ENCODE measurements at regions not wholly inside any gene's neighbourhood (a gene's known extent, or its start where the extent isn't known, plus 50 kb on each side); places are given as distances from the start of the nearest gene placed in this dataset.

- Histone ChIP-seq H3K4me3 (ENCODE audit: low read depth, low read length, poor library complexity, severe bottlenecking) (no peak overlapping the region), H3K9me2 (ENCODE audit: insufficient read depth, low read length) (no peaks in the 10 kb centered on the region), H3K79me2 (ENCODE audit: insufficient read depth, low read depth, low read length) (no peaks in the 10 kb centered on the region), H3K4me1 (ENCODE audit: insufficient read depth, low read length, poor library complexity, severe bottlenecking) (no peaks in the 10 kb centered on the region), H3K36me3 (ENCODE audit: insufficient read depth, low read length) (no peaks in the 10 kb centered on the region), H3K9me3 (ENCODE audit: low read length) (no peaks in the 10 kb centered on the region), H2AFZ (ENCODE audit: low read length) (no peak overlapping the region), H4K20me1 (ENCODE audit: insufficient read depth, low read length) (no peaks in the 10 kb centered on the region), H3K4me2 (ENCODE audit: low read length) (no peak overlapping the region), H3K27ac (ENCODE audit: low read depth, low read length, poor library complexity, severe bottlenecking) (no peak overlapping the region)
- intact Hi-C loops (cut with micrococcal nuclease; ENCODE audit: unreplicated experiment), result no loop called here
- TF ChIP-seq CTCF (conservative IDR thresholded peaks at IDR 0.05; ENCODE audit: low read length), result no peak
- no peak for TF ChIP-seq EZH2phosphoT487 (IDR thresholded peaks at IDR 0.05; ENCODE audit: borderline replicate concordance, low read depth, low read length)
- POLR2A ChIA-PET, result no interaction called here
- no TSS peak for BruUV-seq (replicated peaks)
- DNase-seq (ENCODE audit: low spot score), result no peak
- CTCF ChIA-PET (ENCODE audit: unreplicated experiment), result no interaction called here
Observed at GRCh38 chr1:79128722-79129121, 122.2 kb upstream of the ADGRL4 start.

- no peaks in the 10 kb centered on the region for H3K79me2 ChIP-seq (ENCODE audit: insufficient read depth, low read depth, low read length)
- no TSS peak for BruUV-seq (replicated peaks)
- no peaks in the 10 kb centered on the region for H3K4me1 ChIP-seq (ENCODE audit: insufficient read depth, low read length, poor library complexity, severe bottlenecking)
- H2AFZ ChIP-seq (ENCODE audit: low read length), result no peak overlapping the region
- H3K4me3 ChIP-seq (ENCODE audit: low read depth, low read length, poor library complexity, severe bottlenecking), result no peak overlapping the region
- H4K20me1 ChIP-seq (ENCODE audit: insufficient read depth, low read length), result no peaks in the 10 kb centered on the region
- DNase-seq (ENCODE audit: low spot score), result no peak
- TF ChIP-seq EZH2phosphoT487 (IDR thresholded peaks at IDR 0.05; ENCODE audit: borderline replicate concordance, low read depth, low read length), result no peak
- CTCF ChIA-PET (ENCODE audit: unreplicated experiment), result no interaction called here
- no peaks in the 10 kb centered on the region for H3K9me3 ChIP-seq (ENCODE audit: low read length)
- POLR2A ChIA-PET, result no interaction called here
- intact Hi-C loops (cut with micrococcal nuclease; ENCODE audit: unreplicated experiment), result no loop called here
- H3K4me2 ChIP-seq (ENCODE audit: low read length), result no peak overlapping the region
- no peaks in the 10 kb centered on the region for H3K9me2 ChIP-seq (ENCODE audit: insufficient read depth, low read length)
- H3K27ac ChIP-seq (ENCODE audit: low read depth, low read length, poor library complexity, severe bottlenecking), result no peak overlapping the region
- H3K36me3 ChIP-seq (ENCODE audit: insufficient read depth, low read length), result no peaks in the 10 kb centered on the region
Observed at GRCh38 chr1:79124756-79125155, 118.2 kb upstream of the ADGRL4 start.

- intact Hi-C loops (cut with micrococcal nuclease; ENCODE audit: unreplicated experiment), result no loop called here
- no peak for DNase-seq (ENCODE audit: low spot score)
- H4K20me1 ChIP-seq (ENCODE audit: insufficient read depth, low read length), result no peaks in the 10 kb centered on the region
- H3K9me2 ChIP-seq (ENCODE audit: insufficient read depth, low read length), result no peaks in the 10 kb centered on the region
- no peaks in the 10 kb centered on the region for H3K9me3 ChIP-seq (ENCODE audit: low read length)
- no peak overlapping the region for H3K4me2 ChIP-seq (ENCODE audit: low read length)
- no peaks in the 10 kb centered on the region for H3K79me2 ChIP-seq (ENCODE audit: insufficient read depth, low read depth, low read length)
- H3K36me3 ChIP-seq (ENCODE audit: insufficient read depth, low read length), result no peaks in the 10 kb centered on the region
- no TSS peak for BruUV-seq (replicated peaks)
- ChIA-PET POLR2A (no interaction called here), CTCF (ENCODE audit: unreplicated experiment) (no interaction called here)
- H3K27ac ChIP-seq (ENCODE audit: low read depth, low read length, poor library complexity, severe bottlenecking), result no peak overlapping the region
- H2AFZ ChIP-seq (ENCODE audit: low read length), result no peak overlapping the region
- H3K4me1 ChIP-seq (ENCODE audit: insufficient read depth, low read length, poor library complexity, severe bottlenecking), result no peaks in the 10 kb centered on the region
- TF ChIP-seq CTCF (conservative IDR thresholded peaks at IDR 0.05; ENCODE audit: low read length) (no peak), EZH2phosphoT487 (IDR thresholded peaks at IDR 0.05; ENCODE audit: borderline replicate concordance, low read depth, low read length) (no peak)
- no peak overlapping the region for H3K4me3 ChIP-seq (ENCODE audit: low read depth, low read length, poor library complexity, severe bottlenecking)
Observed at GRCh38 chr1:79122521-79122920, 116.0 kb upstream of the ADGRL4 start.
